ENCODE measurements at regions not wholly inside any gene's neighbourhood (a gene's known extent, or its start where the extent isn't known, plus 50 kb on each side); places are given as distances from the start of the nearest gene placed in this dataset.

DNA sequence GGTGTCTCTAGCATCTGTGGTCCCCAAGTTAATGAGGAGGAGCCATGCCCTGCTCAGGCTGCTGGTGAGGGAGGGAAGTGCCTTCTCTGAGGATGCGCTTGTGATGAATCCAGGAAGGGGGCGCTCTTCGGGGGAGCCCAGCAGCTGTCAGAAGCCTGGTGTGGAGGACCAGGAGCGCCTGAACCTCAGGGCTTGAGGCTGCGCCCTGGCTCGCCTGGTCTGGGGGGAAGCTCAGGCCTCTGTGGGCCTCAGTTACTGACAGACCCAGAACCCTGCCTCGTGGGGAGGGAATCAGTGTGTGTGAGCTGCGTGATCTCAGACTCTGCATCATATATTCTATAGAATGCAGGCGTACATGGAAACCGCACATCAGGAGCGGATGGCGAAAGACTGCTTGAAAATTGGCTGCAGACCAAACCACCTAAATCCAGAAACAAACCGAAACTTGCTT lies 126.1 kb downstream of the SEC14L1 start:
- DNase-seq = no peak

DNA sequence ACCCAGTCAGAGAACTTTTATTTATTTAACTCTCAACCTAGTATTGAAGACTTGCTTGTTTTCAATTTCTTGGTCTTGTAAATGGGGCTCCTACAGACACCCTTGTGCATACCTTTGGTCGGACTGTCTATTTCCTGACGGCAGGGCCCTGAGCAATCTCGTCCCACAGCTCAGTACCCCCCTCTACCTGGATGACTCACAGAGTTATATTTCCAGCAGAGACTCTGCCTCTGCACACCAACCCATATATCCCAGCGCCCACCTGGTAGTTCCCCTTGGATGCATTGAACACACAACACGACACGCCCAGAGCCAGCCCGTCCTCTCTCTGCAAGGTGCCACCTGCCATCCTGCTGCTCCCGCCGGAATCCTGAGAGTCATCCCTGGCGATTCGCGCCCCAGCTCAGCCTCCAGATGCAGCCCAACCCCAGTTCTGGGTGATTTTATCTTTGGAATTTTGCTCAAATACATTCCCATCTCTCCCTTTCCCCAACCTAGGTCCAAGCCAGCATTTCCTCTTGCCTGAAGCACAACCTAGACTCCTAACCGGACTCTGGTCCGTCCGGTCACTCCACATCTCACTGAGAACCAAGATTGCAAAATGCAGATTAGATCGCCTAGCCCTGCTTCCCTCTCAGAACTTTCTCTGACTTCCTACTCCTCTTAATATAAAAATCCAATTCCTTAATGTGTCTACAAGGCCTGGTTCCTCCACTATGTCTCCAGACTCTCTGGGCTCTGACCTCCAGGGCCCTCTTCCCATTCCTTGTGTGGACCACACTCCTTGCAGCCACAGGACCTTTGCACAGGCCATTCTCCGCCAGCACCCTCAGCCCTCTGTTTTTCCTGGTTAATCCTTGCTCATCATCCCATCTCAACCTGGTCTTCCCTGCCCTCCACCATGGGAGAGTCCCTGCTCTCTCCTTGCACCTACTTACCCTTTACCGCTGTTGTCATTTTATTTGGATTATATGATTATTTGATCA lies 129.2 kb downstream of the SEC14L1 start:
- no peak for DNase-seq

DNA sequence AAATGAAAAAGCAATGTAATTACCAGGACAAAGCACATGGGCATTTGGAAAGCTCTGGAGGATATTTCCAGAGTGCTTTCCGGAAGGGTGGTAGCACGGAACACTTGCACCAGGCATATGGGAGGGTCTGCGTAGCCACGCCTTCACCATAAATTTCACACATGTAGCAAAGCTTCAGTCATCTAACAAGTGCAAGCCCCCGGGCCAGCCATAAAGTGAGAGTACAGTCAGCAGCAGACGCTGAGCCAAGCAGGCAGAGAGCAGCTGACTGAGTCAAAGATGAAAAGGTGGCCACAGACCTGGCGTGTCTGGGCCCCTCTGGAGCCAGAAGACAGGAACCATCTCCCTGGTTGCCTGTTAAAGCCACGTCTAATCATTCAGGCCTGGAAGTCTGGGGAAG lies 130.6 kb downstream of the SEC14L1 start:
- DNase-seq = no peak

DNA sequence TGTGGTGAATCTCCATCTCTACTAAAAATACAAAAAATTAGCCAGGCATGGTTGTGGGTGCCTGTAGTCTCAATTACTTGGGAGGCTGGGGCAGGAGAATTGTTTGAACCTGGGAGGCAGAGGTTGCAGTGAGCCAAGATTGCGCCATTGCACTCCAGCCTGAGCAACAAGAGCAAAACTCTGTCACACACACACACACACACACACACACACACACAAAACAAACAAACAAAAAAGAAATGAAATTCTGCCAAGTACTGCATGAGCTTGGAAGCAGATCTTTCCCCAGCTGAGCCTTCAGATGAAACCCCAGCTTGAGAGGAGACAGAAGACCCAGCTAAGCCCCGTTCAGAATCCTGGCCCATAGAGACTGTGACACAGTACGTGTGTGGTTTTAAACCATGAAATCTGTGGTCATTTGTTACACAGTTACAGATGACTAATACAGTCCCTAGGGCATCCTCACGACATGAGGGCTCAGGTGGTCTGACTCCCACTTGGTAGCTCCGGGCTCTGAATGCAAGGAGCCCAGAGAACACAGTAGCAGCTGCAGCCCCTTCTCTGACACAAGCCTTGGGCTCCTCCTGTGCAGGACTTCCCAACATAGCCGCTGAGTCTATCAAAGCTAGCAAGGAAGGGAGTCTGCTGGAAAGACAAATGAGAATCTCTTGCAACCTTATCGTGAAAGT lies 132.8 kb downstream of the SEC14L1 start:
- DNase-seq = no peak

DNA sequence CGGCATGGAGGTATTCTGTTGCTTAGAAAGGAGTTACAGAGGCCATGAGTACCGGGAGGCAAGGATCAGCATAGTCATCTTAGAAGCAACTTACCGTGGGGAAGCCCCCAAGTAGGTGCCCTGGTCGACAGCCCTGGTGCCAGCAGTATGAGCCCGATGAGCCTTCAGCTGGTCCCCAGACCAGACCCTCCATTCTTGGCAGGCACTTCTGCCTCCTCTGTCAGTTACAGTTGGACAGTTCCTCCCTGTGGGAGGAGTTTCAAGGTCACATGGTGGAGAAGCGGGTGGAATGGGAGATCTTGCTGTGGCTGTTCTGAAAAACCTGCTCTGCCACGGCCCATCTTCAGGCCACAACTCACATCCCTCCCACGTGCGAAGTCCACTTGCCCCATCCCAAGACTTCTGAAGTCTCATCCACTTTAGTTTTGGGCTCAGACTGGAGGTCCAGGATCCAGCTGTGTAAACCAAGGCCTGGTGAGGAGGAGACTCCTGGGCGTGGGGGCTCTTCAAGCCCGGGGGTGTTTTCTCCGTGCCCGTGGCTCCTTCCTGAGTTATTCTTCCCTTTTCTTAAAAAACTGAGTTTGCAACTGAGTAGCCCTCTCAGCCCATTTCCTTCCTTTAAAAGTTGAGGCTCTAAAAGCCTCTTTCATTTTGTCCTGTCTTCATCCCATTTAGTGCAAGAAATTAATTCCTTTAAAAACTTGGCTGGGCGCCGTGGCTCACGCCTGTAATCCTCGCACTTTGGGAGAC lies 133.5 kb downstream of the SEC14L1 start:
- no peak for DNase-seq

DNA sequence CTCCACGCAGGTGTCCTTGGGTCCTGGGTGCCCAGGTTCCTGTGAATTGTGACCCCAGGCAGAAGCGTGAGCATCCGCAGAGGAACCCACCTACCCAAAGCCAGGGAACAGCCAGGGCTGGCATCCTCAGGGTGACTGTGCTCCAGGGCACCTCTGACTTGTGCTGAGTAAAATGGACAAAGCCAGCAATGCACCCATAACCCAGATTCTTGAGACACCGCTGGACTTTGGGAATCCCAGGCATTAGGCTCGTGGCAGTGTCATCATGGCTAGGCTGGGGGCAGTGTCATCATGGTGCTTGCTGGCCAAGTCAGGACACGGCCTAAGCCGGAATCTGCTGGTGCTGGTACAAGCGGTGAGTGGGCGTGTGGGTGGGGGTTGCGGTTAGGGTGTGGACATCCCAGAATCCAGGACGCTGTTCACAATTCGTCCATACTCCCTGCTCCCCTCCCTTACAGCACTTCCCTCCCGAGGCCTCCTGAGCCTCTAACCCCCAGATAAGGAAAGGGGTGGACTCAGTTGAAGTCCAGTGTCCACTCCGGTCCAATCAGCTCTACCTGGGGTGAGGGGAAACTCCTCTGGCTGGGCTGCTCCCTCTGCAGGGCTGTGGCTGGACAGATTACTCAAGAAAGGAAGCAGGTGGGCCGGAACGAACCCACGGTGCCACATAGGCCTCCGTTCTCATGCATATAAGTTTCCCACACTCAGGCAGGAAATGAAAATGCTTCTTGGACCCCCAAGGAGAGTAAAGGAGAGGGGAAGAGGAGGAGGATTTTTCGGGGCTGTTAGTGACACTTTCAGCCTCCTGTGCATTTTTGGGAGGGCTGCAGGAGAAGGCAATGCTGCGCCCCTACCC lies 138.9 kb downstream of the SEC14L1 start:
- no peak for DNase-seq

DNA sequence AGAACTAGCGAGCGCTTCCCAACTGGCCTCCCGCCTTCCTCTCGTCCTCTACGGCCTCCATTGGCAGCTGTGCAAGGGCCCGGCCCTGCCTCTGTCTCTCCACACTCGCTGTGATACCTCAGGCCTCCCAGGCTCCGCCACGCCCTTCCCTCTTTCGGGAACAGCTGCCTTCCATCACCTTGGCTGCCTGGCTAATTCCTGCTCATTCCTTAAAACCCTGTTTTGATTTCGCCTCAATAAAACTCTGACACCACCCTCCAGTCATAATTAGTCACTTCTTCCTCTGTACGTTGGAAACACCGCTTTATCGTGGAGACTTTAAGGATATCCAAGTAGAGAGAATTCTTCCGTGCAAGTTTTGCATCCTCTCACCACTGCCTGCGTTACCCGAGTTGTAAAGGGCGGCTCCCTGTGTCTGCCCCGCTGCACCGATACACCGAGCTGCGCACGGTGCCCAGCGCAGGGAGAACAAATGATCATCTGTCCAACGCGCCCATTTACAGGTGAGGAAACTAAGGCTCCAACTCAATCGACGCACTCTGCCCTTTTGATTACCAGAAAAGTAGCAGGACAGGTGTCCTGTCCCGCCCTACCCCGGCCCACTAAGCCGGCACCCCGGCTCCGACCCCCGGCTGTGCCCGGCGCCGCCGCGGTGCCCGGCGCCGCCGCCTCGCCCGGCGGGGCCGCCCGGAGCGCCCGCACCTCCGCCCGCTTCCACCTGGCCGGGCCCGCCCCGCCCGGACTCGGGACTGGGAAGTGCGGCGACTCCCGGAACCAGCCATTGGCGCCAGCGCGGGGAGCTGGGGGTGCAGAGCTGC lies 139.7 kb downstream of the SEC14L1 start:
- DNase-seq = no peak

DNA sequence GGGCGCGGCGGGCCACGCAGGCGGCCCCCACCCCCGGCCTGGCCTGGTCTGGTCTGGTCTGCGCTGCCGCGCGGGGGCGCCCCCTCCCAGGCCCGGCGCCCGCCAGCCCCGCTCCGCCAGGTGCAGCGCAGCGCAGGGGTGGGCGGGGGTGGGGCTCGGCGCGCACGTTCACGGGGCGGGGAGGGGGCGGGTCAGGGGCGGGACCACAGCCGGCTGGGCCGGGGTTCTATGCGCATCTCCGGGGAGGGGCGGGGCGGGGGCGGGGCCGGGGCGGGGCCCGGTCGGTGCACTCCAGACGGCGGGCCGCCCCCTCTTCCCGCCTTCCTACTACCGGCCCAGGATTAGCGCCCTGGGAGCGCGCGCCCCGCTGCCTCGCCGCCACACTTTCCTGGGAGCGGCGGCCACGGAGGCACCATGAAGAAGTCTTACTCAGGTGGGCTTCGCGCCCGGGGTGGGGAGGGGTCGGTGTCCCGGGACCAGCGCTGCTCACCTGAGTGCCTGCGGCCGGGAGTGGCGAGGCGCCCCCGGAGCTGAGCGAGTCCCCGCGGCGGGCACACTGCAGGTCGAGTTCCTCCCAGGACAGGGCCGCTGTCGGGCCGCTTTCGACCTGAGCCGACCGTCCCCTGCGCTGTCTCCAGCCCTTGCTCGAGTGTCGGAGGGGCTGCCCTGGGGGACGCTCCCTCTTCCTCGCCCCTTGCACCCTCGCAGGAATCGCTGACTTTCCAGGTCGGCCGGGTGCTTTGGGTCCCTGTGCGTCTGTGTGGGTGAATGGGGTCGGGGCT lies 140.5 kb downstream of the SEC14L1 start:
- peak; percentile 11 for DNase-seq

DNA sequence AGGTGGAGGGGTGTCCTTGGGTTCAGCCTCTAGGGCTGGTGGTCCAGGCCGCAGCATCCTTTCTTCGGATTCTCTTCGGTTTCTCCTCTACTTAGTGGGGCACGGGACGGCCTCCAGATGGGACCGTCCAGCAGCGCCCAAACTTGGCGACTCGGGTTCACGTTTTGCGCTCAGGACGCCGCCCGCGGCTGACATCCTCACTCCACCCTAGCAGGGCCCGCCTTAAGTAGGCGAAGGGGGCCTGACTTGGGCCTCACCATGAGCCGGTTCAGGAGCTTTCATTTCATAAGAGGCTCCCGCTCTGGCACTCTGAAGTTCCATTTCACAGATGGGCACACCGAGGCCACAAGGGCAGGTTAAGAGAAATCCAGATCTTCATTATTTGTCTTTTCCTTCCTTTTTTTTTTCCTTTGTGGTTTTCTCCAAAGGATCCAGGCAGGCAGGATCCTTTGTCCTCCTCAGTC lies 141.2 kb downstream of the SEC14L1 start:
- DNase-seq = no peak

DNA sequence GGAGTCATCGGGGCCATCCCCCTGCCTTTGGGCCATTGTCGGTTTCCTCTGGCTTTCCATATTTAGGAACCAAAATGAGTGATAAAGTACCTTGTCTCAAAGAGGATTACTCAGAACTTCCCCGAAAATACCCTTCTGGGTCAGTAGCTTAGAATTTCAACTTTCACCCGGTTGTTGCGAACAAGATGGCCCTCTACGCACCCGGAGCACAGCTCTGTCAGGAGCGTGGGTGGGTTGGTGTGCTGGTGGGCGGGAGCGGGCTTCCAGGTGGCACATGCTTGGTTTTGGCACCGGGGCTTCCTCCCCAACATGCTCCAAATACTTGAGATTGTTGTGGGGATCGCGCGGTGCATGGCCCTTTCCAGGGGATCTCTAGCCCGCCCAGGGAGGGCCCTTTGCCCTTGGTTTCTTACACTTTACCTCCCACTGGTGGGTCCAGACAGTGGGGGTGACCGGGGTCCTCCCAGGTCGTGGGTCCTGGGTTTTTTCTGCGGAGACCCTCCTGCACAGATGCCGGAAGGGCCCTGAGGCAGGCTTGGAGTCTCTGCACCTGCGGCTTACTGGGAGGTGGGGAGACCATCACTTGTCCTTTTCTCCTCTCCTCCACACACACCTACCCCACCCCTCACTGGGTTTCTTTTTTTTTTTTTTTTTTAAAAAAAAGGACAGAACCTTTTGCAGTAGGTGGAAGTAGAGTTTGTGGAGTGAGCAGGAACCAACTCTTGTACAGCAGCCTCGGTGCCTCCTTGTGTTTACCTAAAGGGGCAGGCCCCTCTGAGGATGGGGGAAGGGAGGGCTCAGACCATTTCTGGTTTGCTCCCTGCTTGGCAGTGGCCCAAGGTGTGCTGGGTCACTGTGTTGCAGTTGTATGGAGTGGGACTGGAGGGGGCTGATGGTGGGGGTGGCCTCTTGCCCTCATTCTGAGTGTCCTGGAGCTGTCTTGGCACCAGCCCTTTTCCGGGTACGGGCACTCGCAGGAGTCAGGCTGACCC lies 142.1 kb downstream of the SEC14L1 start:
- no peak for DNase-seq

DNA sequence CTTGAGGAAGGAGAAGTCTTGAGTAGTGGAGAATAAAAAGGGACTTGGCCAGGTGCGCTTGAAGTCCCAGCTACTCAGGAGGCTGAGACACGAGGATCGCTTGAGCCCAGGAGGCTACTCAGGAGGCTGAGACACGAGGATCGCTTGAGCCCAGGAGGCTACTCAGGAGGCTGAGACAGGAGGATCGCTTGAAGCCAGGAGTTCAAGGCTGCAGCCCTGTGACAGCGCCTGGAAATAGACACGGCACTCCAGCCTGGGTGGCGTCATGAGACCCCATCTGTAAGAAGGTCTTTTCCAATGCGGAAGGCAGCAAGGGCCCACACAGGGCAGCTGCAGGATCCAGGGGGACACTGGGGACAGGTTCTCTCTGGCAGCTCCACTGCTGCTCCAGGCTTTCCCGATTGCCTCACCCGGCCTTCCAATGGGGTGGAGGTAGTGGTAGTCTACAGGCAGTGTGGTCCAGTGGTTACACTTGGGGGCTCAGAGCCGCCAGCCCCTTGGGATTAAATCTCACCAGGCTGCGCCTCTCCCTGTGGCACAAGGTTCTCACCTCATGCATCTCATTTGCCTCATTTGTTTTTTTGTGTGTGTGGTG lies 143.4 kb downstream of the SEC14L1 start:
- DNase-seq = no peak

DNA sequence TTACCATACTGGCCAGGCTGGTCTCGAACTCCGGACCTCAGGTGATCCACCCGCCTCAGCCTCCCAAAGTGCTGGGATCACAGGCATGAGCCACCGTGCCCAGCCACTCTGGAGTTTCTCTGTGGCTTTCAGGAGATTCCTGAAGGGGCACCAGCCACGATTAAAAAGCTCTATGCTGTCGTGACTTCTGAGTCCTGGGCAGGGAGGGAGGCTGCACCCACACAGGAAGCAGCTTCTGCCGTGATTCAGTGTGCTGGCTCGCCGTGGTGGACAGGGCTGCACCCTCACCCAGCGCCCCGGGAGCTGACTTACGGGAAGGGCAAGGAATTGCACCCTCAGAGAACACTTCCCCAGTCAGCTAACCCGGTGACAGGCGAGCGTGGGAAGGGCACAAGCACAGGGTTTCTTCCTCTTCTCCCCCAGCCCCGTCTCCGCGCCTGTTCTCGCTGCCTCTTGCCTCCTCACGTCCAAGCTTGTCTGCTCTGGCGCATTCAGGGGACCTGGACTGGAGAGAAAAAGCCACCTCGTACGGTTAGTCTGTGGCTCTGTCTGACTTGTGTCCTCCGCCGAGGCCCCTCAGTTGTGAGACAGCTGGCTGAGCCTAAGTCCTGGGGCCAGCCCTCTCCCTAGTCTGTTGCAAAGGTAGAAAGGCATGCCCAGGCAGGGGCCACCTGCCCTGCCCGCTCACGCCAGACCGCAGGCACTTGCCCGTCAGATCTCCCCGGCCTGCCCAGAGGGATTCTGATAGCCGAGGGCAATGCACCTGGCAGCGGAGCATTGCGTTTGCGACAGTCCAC lies 145.0 kb downstream of the SEC14L1 start:
- no peak for DNase-seq

DNA sequence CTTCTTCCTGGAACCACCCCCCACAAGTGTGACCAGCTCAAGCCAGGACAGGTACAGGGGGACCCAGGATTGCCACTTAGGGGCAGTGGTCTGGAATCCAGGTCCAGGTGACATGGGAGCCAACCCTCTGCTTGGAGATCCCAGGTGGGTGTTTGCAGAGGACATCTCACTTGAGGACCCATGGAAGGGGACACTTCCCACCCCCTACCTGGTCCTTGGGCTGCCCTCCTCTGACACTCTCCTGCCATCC lies 145.5 kb downstream of the SEC14L1 start:
- DNase-seq = no peak

DNA sequence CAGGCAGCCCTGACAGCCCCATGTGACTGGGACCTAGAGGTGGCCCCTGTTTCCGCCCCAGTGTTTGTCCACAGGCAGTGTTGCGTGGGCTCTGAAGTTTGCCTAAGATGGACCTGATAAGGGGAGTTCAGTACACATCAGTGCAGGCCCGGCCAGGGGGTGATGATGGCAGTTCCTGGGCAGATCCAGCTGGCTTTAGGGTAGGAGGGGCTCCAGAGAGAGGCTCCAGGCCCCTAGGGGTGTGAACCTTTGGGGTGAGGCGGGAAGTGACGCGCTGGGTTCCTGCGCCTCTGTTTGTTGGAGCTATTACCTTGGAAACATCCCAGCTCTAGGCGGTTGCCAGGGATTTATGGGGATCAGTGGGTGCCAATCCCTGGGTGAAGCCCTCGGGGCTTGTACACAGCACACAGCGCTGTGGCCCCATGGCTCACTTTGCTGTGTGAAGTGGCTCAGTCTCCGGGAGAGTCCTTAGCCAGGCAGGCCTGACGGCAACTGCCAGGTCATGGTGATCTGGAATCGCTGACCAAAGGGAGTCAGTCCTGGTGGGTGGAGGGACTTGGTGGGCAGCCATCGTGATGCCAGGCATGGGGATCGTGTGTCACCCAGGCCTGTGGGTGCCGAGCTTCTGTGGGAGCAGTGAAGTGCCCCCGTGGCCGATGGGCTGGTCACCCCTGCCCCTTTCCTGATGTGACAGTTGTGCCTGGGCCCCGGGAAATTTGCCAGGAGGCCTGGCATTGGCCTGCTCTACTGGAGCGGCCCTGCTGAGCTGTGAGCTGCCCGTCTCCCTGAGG lies 146.1 kb downstream of the SEC14L1 start:
- no peak for DNase-seq

DNA sequence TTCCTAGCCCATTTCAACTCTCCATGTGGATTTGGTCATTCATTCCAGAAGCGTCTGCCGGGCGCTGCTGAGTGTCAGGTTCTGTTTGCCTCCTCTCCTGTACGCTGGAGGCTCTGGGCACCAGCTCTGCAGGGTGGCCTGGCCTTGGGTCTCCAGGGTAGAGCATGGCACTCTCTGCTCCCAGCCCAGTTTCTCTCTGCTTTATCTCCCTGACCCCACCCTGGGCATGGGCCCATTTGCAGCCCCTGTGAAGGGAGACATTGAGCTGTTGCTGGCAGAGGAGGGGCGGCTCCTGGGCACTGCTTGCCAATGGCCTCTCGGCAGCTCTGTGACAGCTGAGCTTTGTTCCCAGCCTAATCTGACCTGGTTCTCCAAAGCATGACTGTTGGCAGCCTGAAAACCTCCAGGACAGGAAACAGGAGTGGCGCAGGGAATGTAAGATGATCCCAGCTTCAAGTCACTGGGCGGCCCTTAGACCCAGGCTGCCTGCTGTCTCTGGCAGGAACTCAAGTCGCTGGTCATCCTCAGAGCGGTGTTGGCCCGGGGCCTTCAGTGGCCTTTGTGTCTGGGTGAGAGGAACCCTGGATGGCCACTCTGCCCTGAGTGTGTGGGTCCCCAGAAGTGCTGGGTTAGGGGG lies 146.8 kb downstream of the SEC14L1 start:
- peak; percentile 29 for DNase-seq

DNA sequence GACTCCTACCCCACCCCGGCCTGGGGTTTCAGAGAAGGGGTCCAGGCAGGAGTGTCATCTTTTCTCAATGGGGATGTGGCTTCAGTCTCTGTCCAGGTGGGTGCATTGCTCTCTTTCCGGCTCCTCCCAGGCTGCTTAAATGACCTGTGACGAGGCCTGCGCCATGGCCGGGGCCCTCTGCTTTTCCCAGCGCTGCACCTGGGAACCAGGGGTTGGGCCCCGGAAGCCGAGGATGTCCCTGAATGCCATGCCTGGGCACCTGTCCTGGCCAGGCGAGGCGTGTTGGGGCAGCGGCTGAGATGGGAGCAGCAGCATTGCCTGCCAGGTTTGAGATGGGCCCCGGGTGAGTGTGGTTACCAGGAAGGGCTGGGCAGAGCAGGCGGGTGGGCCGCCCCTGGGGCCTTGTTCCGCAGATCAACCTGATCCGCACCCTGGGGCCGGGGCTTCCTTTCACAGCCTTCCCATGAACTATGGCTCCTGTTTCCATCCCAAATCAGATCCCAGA lies 147.4 kb downstream of the SEC14L1 start:
- no peak for DNase-seq
